ENCODE measurements at regions not wholly inside any gene's neighbourhood (a gene's known extent, or its start where the extent isn't known, plus 50 kb on each side); places are given as distances from the start of the nearest gene placed in this dataset.

DNA sequence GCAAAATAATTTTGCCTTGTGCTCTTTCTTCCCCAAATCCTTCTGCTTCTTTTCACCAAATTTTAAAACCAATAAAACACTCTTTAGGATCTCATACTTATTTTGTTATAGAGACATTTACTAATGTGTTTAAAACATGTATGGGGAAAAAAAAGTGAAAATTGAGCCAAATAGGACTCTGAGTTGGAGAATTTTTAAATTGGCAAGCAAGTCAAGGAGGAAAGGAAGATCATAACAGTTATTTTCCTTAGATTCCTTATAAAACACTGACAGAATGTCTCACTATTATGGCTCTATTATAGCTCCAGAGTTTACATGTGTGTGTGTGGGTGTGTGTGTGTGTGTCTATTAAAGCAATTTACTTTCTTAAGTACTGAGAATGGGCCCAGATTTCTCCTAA lies 220.5 kb downstream of the SLC6A15 start:
- Histone ChIP-seq H3K27me3 (no peaks in the 10 kb centered on the region), H3K4me3 (no peak overlapping the region), H3K4me1 (no peaks in the 10 kb centered on the region), H3K9ac (no peak overlapping the region), H4K20me1 (no peaks in the 10 kb centered on the region), H3K27ac (no peak overlapping the region), H3K4me2 (no peak overlapping the region), H3K36me3 (no peaks in the 10 kb centered on the region), H3K9me3 (no peaks in the 10 kb centered on the region)
- TF ChIP-seq Cebpa-rat (IDR thresholded peaks at IDR 0.05) = no peak

GRCh38 chr12:84691266-84691665 lies 221.3 kb downstream of the SLC6A15 start:
- Histone ChIP-seq H3K27me3 (no peaks in the 10 kb centered on the region), H3K4me3 (no peak overlapping the region), H4K20me1 (no peaks in the 10 kb centered on the region), H3K9ac (no peak overlapping the region), H3K4me1 (no peaks in the 10 kb centered on the region), H3K27ac (no peak overlapping the region), H3K36me3 (no peaks in the 10 kb centered on the region), H3K4me2 (no peak overlapping the region), H3K9me3 (no peaks in the 10 kb centered on the region)
- no peak for TF ChIP-seq Cebpa-rat (IDR thresholded peaks at IDR 0.05)

GRCh38 chr12:84689638-84690037 lies 223.0 kb downstream of the SLC6A15 start:
- Histone ChIP-seq H3K9ac (no peak overlapping the region), H3K27me3 (no peaks in the 10 kb centered on the region), H3K4me1 (no peaks in the 10 kb centered on the region), H4K20me1 (no peaks in the 10 kb centered on the region), H3K4me2 (no peak overlapping the region), H3K4me3 (no peak overlapping the region), H3K36me3 (no peaks in the 10 kb centered on the region), H3K9me3 (no peaks in the 10 kb centered on the region), H3K27ac (no peak overlapping the region)
- no peak for TF ChIP-seq Cebpa-rat (IDR thresholded peaks at IDR 0.05)

GRCh38 chr12:84685379-84685778 lies 227.2 kb downstream of the SLC6A15 start:
- no peaks in the 10 kb centered on the region for H3K27me3 ChIP-seq
- H3K4me3 ChIP-seq = no peak overlapping the region
- TF ChIP-seq Cebpa-rat (IDR thresholded peaks at IDR 0.05) = no peak
- H3K27ac ChIP-seq = no peak overlapping the region
- no peak overlapping the region for H3K4me2 ChIP-seq
- no peaks in the 10 kb centered on the region for H3K4me1 ChIP-seq
- H3K9me3 ChIP-seq = no peaks in the 10 kb centered on the region
- no peaks in the 10 kb centered on the region for H3K36me3 ChIP-seq
- no peaks in the 10 kb centered on the region for H4K20me1 ChIP-seq
- no peak overlapping the region for H3K9ac ChIP-seq

DNA sequence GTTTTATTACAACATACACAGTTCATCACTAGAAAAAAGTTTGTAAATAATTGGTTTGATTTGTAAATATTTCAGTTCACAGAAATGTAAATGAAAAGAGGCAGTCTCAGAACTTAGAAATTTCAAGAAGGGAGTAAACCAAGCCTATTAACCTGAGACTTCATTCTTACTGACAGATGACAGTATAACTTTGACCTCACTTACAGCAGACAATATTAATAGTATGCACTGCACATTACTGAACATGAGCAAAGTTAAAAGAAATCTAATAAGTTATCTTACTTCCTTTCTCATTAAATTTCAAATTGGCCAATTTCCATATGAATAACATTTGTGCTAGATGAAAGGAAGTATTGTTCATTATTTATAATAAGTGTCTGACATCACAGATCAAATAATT lies 235.8 kb downstream of the SLC6A15 start:
- H3K36me3 ChIP-seq = no peaks in the 10 kb centered on the region
- no peak overlapping the region for H3K9ac ChIP-seq
- H3K4me2 ChIP-seq = no peak overlapping the region
- H4K20me1 ChIP-seq = no peaks in the 10 kb centered on the region
- H3K27me3 ChIP-seq = no peaks in the 10 kb centered on the region
- no peaks in the 10 kb centered on the region for H3K9me3 ChIP-seq
- H3K27ac ChIP-seq = no peak overlapping the region
- H3K4me3 ChIP-seq = no peak overlapping the region
- H3K4me1 ChIP-seq = no peaks in the 10 kb centered on the region
- TF ChIP-seq Cebpa-rat (IDR thresholded peaks at IDR 0.05) = no peak

DNA sequence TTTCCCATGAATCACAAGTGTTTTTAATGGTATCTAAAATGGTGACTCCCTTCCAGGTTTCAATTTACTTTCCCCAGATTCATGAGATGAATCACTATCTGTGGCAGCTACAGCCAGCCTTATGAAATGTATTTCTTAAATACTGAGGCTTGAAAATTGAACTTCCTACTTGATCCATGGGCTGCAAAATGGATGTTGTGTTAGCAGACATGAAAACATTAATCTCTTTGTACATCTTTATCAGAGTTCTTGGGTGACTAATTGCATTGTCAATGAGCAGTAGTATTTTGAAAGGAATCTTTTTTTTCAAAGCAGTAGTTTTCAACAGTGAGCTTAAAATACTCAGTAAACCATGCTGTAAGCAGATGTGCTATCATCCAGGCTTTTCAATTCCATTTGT lies 250.8 kb downstream of the SLC6A15 start:
- Histone ChIP-seq H3K27ac (no peak overlapping the region), H3K4me2 (no peak overlapping the region), H3K27me3 (no peaks in the 10 kb centered on the region), H3K9ac (no peak overlapping the region), H3K4me3 (no peak overlapping the region), H3K9me3 (no peaks in the 10 kb centered on the region), H4K20me1 (no peaks in the 10 kb centered on the region), H3K36me3 (no peaks in the 10 kb centered on the region), H3K4me1 (no peaks in the 10 kb centered on the region)
- no peak for TF ChIP-seq Cebpa-rat (IDR thresholded peaks at IDR 0.05)

DNA sequence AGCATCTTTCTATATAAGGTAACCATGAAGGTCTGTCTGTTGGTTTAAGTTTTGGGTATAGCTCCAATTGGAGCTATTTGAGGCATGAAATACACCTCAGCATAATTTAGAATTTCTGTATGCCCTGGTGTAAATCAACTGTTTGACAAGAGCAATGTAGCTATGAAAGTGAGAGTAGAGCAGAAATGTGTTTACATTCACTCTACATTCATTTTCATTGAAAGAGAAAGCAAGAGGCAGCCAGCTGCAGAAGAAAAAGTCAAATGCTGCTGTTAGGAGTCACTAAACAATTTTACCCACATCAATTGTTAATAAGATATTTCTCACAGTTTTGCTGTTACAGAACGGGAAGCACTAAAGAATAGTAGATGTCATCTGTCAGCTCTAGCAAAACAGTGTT lies 252.5 kb downstream of the SLC6A15 start:
- no peaks in the 10 kb centered on the region for H4K20me1 ChIP-seq
- H3K27ac ChIP-seq = no peak overlapping the region
- no peaks in the 10 kb centered on the region for H3K9me3 ChIP-seq
- H3K4me2 ChIP-seq = no peak overlapping the region
- no peaks in the 10 kb centered on the region for H3K36me3 ChIP-seq
- H3K9ac ChIP-seq = no peak overlapping the region
- no peak for TF ChIP-seq Cebpa-rat (IDR thresholded peaks at IDR 0.05)
- H3K27me3 ChIP-seq = no peaks in the 10 kb centered on the region
- H3K4me1 ChIP-seq = 0 out of 2 replicates have a peak, but pooled peaks cover under 1% of the 10 kb centered on the region
- no peak overlapping the region for H3K4me3 ChIP-seq

DNA sequence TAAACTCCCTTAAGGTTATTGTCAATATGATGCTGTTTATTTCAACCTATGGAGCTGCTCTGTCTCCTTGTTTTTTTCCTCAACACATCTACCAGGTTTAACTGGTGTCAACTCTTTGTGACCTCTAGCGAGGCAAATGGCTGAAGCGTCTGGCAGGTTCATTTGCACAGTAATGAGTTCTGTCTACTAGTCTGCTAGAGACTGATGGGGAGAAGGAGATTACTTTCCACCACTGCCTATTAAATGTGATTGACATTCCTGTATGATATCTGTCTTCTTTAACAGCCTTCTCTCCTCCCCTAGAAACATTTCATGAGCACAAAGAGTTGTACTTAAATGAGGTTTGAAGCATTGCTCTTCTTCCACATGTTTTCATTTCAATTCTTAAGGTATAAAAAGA lies 253.7 kb downstream of the SLC6A15 start:
- peaks cover 7% of the 10 kb centered on the region; the same call in 1 of the 2 replicates for H3K4me1 ChIP-seq
- no peaks in the 10 kb centered on the region for H3K9me3 ChIP-seq
- TF ChIP-seq Cebpa-rat (IDR thresholded peaks at IDR 0.05) = no peak
- H3K27ac ChIP-seq = no peak overlapping the region
- H4K20me1 ChIP-seq = no peaks in the 10 kb centered on the region
- H3K36me3 ChIP-seq = no peaks in the 10 kb centered on the region
- no peak overlapping the region for H3K4me3 ChIP-seq
- no peak overlapping the region for H3K4me2 ChIP-seq
- H3K27me3 ChIP-seq = no peaks in the 10 kb centered on the region
- H3K9ac ChIP-seq = no peak overlapping the region

DNA sequence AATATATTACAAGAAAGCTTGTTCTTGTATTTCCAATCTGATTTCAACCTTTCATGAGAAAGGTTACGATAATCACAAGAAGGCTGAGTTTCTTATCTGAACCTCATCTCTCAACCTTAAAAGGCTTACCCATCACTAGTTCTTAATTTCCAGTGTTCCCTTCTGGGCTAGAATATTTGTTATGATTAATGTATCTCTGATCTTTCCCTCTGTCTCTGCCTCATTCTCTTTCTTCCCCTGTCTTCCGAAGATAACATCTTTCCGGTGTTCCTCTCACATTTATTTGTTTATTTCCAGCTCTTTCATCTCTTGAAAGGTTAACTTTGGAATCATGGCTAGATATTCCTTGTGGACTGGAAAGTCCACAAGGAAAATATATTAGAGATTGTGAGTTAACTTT lies 255.9 kb downstream of the SLC6A15 start:
- H3K27ac ChIP-seq = no peak overlapping the region
- H3K27me3 ChIP-seq = no peaks in the 10 kb centered on the region
- no peak overlapping the region for H3K4me3 ChIP-seq
- H4K20me1 ChIP-seq = no peaks in the 10 kb centered on the region
- H3K36me3 ChIP-seq = no peaks in the 10 kb centered on the region
- H3K4me1 ChIP-seq = peaks cover 7% of the 10 kb centered on the region; the same call in 1 of the 2 replicates
- TF ChIP-seq Cebpa-rat (IDR thresholded peaks at IDR 0.05) = no peak
- no peak overlapping the region for H3K9ac ChIP-seq
- no peak overlapping the region for H3K4me2 ChIP-seq
- no peaks in the 10 kb centered on the region for H3K9me3 ChIP-seq

DNA sequence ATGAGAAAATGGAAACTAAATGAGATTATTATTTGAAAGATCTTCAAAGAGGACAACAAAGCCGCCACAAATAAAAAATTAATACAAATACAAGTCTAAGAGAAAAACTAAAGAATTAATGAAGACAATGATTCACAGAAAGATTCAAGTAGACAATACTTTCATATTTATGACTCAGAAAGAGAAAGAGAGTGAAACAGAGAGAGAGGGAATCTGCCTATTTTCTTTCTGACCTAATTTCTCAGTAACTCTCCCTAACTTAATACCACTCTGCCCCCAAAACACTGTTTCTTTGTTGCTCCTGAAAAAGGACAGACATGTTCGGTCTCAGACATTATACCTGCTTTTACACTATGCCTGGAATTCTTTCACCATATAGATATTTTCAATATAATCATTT lies 259.1 kb downstream of the SLC6A15 start:
- no peak for TF ChIP-seq Cebpa-rat (IDR thresholded peaks at IDR 0.05)
- H3K27me3 ChIP-seq = no peaks in the 10 kb centered on the region
- H3K9ac ChIP-seq = no peak overlapping the region
- H3K4me3 ChIP-seq = no peak overlapping the region
- H3K36me3 ChIP-seq = no peaks in the 10 kb centered on the region
- H3K4me2 ChIP-seq = no peak overlapping the region
- H3K9me3 ChIP-seq = no peaks in the 10 kb centered on the region
- no peak overlapping the region for H3K27ac ChIP-seq
- no peaks in the 10 kb centered on the region for H4K20me1 ChIP-seq
- H3K4me1 ChIP-seq = peaks cover 7% of the 10 kb centered on the region; the same call in 1 of the 2 replicates

DNA sequence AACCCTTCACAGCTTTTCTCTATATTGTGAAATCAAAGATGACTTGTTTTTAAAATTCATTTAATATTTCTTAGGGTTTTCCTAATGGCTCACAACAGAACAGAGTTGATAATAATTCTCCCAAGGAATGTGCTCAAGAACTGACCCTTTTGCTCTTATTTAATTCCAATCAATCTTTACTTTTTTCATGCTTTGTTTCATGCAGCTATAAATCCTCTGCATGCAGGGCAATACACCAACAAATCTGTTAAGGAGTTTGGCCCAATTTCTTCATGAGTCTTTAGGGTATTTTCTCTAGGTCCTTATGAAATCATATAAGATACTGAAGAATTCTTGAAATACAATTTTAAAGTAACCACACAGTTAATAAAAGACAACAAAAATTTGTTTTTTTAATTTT lies 264.2 kb downstream of the SLC6A15 start:
- Histone ChIP-seq H3K36me3 (no peaks in the 10 kb centered on the region), H3K9me3 (no peaks in the 10 kb centered on the region), H3K4me2 (no peak overlapping the region), H3K27me3 (no peaks in the 10 kb centered on the region), H3K9ac (no peak overlapping the region), H3K4me1 (no peaks in the 10 kb centered on the region), H3K27ac (no peak overlapping the region), H4K20me1 (no peaks in the 10 kb centered on the region), H3K4me3 (no peak overlapping the region)
- no peak for TF ChIP-seq Cebpa-rat (IDR thresholded peaks at IDR 0.05)
